GM18502 (cell line): ENCODE measurements at regions not wholly inside any gene's neighbourhood (a gene's known extent, or its start where the extent isn't known, plus 50 kb on each side); places are given as distances from the start of the nearest gene placed in this dataset.
"Not testable (repeated sequence)": the region's sequence is repeated elsewhere in the genome, so short reads cannot be mapped to it uniquely, and the experiment has no call there.

ENCODE experiments used
- ATAC-seq: cut with Tn5 transposase; IDR thresholded peaks from one replicate; pipeline ENCODE4 v1.9.1; 2021; ENCODE audit warnings: mild to moderate bottlenecking; ENCODE audit not compliant: unreplicated experiment, poor library complexity

- ATAC-seq, result no peak
Measured at GRCh38 chr16:86242244-86243122, 267.8 kb upstream of the FOXF1 start.

GRCh38 chr16:86243123-86243473 lies 267.2 kb upstream of the FOXF1 start:
- no peak for ATAC-seq

- no peak for ATAC-seq
Measured at GRCh38 chr16:86243571-86244154, 266.7 kb upstream of the FOXF1 start.

GRCh38 chr16:86244158-86244557 lies 266.2 kb upstream of the FOXF1 start:
- ATAC-seq, result no peak

- no peak for ATAC-seq
Measured at GRCh38 chr16:86244936-86245335, 265.4 kb upstream of the FOXF1 start.

- no peak for ATAC-seq
Measured at GRCh38 chr16:86245351-86245750, 265.0 kb upstream of the FOXF1 start.

- ATAC-seq, result no peak
Measured at GRCh38 chr16:86245895-86246294, 264.4 kb upstream of the FOXF1 start.

- ATAC-seq, result no peak
Measured at GRCh38 chr16:86248310-86248905, 261.9 kb upstream of the FOXF1 start.

- no peak for ATAC-seq
Measured at GRCh38 chr16:86249631-86250030, 260.7 kb upstream of the FOXF1 start.

GRCh38 chr16:86251682-86252081 lies 258.6 kb upstream of the FOXF1 start:
- ATAC-seq, result no peak

- no peak for ATAC-seq
Measured at GRCh38 chr16:86252596-86252995, 257.7 kb upstream of the FOXF1 start.

- no peak for ATAC-seq
Measured at GRCh38 chr16:86255966-86256365, 254.4 kb upstream of the FOXF1 start.

GRCh38 chr16:86256995-86257394 lies 253.3 kb upstream of the FOXF1 start:
- ATAC-seq, result no peak

- ATAC-seq, result no peak
Measured at GRCh38 chr16:86257546-86257945, 252.8 kb upstream of the FOXF1 start.

GRCh38 chr16:86258713-86259112 lies 251.6 kb upstream of the FOXF1 start:
- ATAC-seq, result no peak

- no peak for ATAC-seq
Measured at GRCh38 chr16:86259499-86259898, 250.8 kb upstream of the FOXF1 start.

GRCh38 chr16:86261379-86261778 lies 248.9 kb upstream of the FOXF1 start:
- ATAC-seq, result no peak

GRCh38 chr16:86267657-86268056 lies 242.7 kb upstream of the FOXF1 start:
- ATAC-seq, result not testable (repeated sequence)

- no peak for ATAC-seq
Measured at GRCh38 chr16:86270696-86271095, 239.6 kb upstream of the FOXF1 start.

GRCh38 chr16:86272744-86273143 lies 237.6 kb upstream of the FOXF1 start:
- ATAC-seq, result no peak

GRCh38 chr16:86277221-86277620 lies 233.1 kb upstream of the FOXF1 start:
- ATAC-seq, result no peak

GRCh38 chr16:86277859-86278258 lies 232.5 kb upstream of the FOXF1 start:
- not testable (repeated sequence) for ATAC-seq
